H7 (cell line): ENCODE measurements at regions not wholly inside any gene's neighbourhood (a gene's known extent, or its start where the extent isn't known, plus 50 kb on each side); places are given as distances from the start of the nearest gene placed in this dataset.

Experiments
- DNase-seq: peaks from one replicate; pipeline ENCODE4 v3.0.0; 2012
- H3K27me3 ChIP-seq: 2 replicates; pipeline ENCODE4 v1.6.0; 2011; ENCODE audit warnings: mild to moderate bottlenecking, low read length; ENCODE audit not compliant: control insufficient read depth, insufficient read depth
- H3K36me3 ChIP-seq: replicated peaks from 2 replicates; pipeline ENCODE4 v1.5.1; 2011; ENCODE audit warnings: low read length; ENCODE audit not compliant: control insufficient read depth, insufficient read depth
- H3K4me3 ChIP-seq: 2 replicates; pipeline ENCODE4 v1.5.1; 2011; ENCODE audit warnings: low read depth, mild to moderate bottlenecking, control low read depth, low read length, moderate library complexity; ENCODE audit not compliant: insufficient read depth

DNA sequence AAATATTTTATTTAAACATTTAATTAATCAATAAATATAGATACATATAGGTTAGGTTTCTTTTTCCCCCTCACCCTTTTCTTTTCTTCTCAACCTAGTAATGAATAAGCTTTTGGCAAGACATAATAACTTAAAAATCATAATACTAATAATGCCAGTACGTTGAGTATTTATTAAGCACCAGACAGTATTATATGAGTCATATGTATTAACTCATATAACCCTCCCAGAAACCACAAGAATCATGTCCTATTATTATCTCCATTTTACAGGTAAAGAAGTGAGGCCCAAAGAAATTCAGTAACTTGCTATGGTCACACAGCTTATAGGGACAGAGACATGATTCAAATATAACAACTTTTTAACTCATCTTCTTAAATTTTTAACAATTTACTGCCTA is 834.5 kb upstream of the ADGRL2 start:
- Histone ChIP-seq H3K4me3 (no peak overlapping the region), H3K27me3 (no peaks in the 10 kb centered on the region), H3K36me3 (no peaks in the 10 kb centered on the region)
- DNase-seq = no peak

- no peaks in the 10 kb centered on the region for H3K36me3 ChIP-seq
These were observed 838.2 kb upstream of the ADGRL2 start for GRCh38 chr1:80962564-80962963.

DNA sequence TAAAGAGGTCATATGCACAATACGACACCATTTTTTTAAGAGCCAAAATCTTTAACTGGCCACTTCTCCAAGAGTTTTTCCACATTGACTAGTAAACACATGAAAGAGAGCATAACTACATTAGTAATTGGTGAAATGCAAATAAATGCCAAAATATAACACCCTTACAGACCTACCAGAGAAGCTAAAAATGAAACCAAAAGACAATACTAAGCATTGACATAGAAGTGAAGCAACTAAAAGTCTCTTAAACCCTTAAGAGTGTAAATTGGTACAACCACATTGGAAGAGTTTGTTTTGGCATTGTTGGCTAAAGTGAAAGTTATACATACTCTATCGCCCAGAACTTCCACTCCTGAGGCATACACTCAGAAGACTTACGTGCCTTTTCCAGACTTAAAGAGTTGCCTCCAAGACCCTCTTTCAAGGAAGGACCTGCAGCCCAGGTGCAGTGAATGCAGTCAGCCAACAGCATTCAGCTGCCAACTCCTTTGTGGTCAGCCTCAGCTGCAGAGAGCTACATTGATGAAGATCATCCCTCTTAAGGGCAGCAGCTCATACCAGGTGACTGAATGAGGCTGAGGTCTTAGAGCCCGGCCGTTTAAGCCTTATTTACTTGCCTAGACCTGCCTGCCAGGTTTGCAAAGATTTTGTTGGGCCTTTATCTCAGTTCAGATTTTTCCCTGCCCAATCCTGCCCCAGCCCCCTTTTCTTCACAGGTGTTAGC is 839.1 kb upstream of the ADGRL2 start:
- Histone ChIP-seq H3K27me3 (no peaks in the 10 kb centered on the region), H3K4me3 (no peak overlapping the region), H3K36me3 (no peaks in the 10 kb centered on the region)
- DNase-seq = no peak

More at GRCh38 chr1:80962564-80962963, 838.2 kb upstream of the ADGRL2 start:
- no peaks in the 10 kb centered on the region for H3K27me3 ChIP-seq
- no peak for DNase-seq
- H3K4me3 ChIP-seq = no peak overlapping the region

DNA sequence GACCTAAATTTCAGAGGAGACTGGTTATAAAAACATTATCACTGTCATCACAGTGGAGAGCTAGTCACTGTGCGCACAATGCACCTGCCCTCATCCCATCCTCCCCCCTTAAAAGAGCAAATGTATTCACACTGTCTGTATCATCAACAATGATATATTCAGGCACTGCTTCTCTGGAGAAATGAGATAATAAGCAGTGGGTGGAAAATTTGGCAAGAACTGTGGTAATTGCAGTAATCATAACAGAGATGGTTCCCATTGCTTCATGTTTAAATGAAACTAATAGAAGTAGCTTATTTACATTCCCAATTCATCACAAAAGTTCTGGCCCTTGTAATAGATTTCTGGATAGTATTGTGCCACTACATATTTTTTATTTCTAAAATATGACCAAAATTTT is 867.4 kb upstream of the ADGRL2 start:
- Histone ChIP-seq H3K27me3 (no peaks in the 10 kb centered on the region), H3K4me3 (no peak overlapping the region), H3K36me3 (no peaks in the 10 kb centered on the region)
- no peak for DNase-seq

- no peaks in the 10 kb centered on the region for H3K36me3 ChIP-seq
- H3K27me3 ChIP-seq = no peaks in the 10 kb centered on the region
- no peak for DNase-seq
- no peak overlapping the region for H3K4me3 ChIP-seq
These were observed 869.6 kb upstream of the ADGRL2 start for GRCh38 chr1:80931178-80931577.

GRCh38 chr1:80929868-80930508 is 870.7 kb upstream of the ADGRL2 start:
- H3K4me3 ChIP-seq = no peak overlapping the region
- no peaks in the 10 kb centered on the region for H3K27me3 ChIP-seq
- no peak for DNase-seq
- no peaks in the 10 kb centered on the region for H3K36me3 ChIP-seq

GRCh38 chr1:80926531-80926930 is 874.2 kb upstream of the ADGRL2 start:
- no peaks in the 10 kb centered on the region for H3K27me3 ChIP-seq
- H3K36me3 ChIP-seq = no peaks in the 10 kb centered on the region
- DNase-seq = no peak
- H3K4me3 ChIP-seq = no peak overlapping the region

- no peaks in the 10 kb centered on the region for H3K36me3 ChIP-seq
- H3K27me3 ChIP-seq = no peaks in the 10 kb centered on the region
- no peak for DNase-seq
- no peak overlapping the region for H3K4me3 ChIP-seq
These were observed 875.5 kb upstream of the ADGRL2 start for GRCh38 chr1:80925130-80925805.

DNA sequence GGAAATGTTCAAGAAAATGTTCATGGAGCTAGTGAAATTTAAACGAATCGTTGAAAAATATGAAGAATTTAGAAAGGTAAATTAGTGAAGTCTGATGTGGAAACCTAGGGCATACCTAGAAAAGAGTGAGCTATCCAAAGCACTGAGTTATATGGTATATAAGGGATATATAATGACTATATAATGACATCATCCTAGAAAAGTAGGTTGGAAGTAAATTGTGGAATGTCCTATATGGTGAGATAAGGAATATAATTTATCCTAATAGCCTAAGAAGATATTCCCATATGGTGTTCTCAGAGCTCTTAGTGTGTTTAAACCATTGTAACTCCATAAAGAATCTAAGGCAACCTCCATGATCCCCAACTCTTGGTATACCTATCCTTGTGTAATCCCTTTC is 876.4 kb upstream of the ADGRL2 start:
- no peaks in the 10 kb centered on the region for H3K27me3 ChIP-seq
- no peak for DNase-seq
- H3K4me3 ChIP-seq = no peak overlapping the region
- no peaks in the 10 kb centered on the region for H3K36me3 ChIP-seq

DNA sequence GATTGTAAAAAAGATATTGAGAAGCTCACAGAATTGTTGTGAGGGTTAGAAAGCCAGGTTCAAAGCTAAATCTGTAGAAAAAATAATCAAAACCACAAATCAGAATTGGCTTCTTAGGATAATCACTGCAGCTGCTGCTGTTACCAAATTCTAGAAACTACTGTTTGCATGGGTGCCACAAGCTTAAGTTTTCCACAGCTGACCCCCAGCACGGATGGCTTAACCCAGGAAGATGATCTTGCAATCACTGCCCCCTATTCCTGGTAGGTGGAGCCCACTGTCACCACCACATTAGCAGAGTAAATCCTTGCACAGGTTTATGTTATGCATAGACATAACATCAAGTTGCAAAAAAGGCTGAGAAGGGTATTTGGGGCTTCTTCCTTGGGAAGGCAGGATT is 877.8 kb upstream of the ADGRL2 start:
- H3K27me3 ChIP-seq = no peaks in the 10 kb centered on the region
- H3K4me3 ChIP-seq = no peak overlapping the region
- DNase-seq = peak; percentile 4
- no peaks in the 10 kb centered on the region for H3K36me3 ChIP-seq

- no peak for DNase-seq
- Histone ChIP-seq H3K36me3 (no peaks in the 10 kb centered on the region), H3K27me3 (no peaks in the 10 kb centered on the region), H3K4me3 (no peak overlapping the region)
These were observed 881.3 kb upstream of the ADGRL2 start for GRCh38 chr1:80919426-80919825.

DNA sequence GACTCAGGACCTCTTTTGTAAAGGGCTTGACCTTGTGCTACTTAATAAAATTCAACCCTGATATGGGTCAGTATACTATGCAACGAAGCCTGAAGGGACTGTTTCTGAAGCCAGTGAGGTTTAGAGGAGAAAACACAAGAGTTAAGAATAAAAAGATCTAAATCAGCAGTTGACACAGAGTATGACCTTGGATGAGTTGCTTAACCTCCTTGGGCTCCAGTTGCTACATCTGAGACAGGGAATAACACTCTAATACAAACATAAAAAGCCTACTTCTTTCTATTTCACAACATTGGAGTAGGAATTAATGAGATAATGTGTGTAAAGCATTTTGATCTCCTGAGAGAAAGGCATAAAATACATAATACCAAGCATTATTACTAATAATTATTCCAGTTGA is 882.4 kb upstream of the ADGRL2 start:
- Histone ChIP-seq H3K27me3 (no peaks in the 10 kb centered on the region), H3K4me3 (no peak overlapping the region), H3K36me3 (no peaks in the 10 kb centered on the region)
- no peak for DNase-seq

DNA sequence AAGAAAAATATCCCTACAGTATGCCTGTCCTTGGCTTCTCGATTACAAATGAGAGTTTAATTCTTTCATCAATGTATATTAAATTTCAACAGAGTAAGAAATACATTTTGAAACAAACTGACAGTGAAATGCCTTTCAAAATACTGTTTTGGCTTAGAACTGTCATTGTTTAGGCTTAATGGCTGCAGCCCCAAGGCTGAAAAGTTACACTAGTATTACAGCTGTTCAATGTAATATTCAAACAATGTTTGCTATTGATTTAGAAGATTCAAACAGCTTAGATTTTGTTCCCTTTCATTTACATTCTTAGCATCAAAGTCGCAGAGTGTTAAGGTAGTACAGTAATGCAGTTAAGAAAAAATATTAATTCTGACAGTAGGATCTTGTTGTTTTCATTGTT is 882.9 kb upstream of the ADGRL2 start:
- Histone ChIP-seq H3K4me3 (no peak overlapping the region), H3K36me3 (no peaks in the 10 kb centered on the region), H3K27me3 (no peaks in the 10 kb centered on the region)
- no peak for DNase-seq

- Histone ChIP-seq H3K36me3 (no peaks in the 10 kb centered on the region), H3K27me3 (no peaks in the 10 kb centered on the region), H3K4me3 (no peak overlapping the region)
- no peak for DNase-seq
These were observed 883.5 kb upstream of the ADGRL2 start for GRCh38 chr1:80917225-80917624.

- DNase-seq = no peak
- no peaks in the 10 kb centered on the region for H3K36me3 ChIP-seq
- no peak overlapping the region for H3K4me3 ChIP-seq
- H3K27me3 ChIP-seq = no peaks in the 10 kb centered on the region
These were observed 885.2 kb upstream of the ADGRL2 start for GRCh38 chr1:80915491-80915890.
